Panc1 (cell line): ENCODE measurements at regions not wholly inside any gene's neighbourhood (a gene's known extent, or its start where the extent isn't known, plus 50 kb on each side); places are given as distances from the start of the nearest gene placed in this dataset.

Experiments
- ATAC-seq: fragments of 200-7000 bp; cut with Tn5 transposase; 2 replicates; pipeline ENCODE4 v1.9.1; 2020; ENCODE audit warnings: mild to moderate bottlenecking, moderate library complexity
- BruUV-seq: library from RNA; stranded (reverse); fragments of 400-500 nt; replicated peaks from 2 replicates; lab custom pipeline; 2021; lab: Mats Ljungman, UMichigan
- CTCF ChIA-PET: fragments of 300-600 bp; sonication (Branson Sonifier 250); formaldehyde crosslinking; loops from one replicate; lab custom pipeline; 2022; ENCODE audit warnings: antibody characterized with exemption; lab: Charles Lee
- POLR2A ChIA-PET: fragments of 300-600 bp; sonication (Branson Sonifier 250); formaldehyde crosslinking; loops from one replicate; lab custom pipeline; 2022; ENCODE audit warnings: antibody characterized with exemption; lab: Charles Lee
- DNase-seq: peaks from one replicate; pipeline ENCODE4 v3.0.0-alpha.2; 2010; ENCODE audit warnings: low read depth, low spot score
- H3K27ac ChIP-seq: 2 replicates; pipeline ENCODE4 v1.5.1; 2011; ENCODE audit warnings: mild to moderate bottlenecking, low read length, inconsistent platforms
- H3K27me3 ChIP-seq: fragments of 200-500 bp; sonication (Bioruptor generic); 2 replicates; pipeline ENCODE4 v1.6.0; 2014; ENCODE audit warnings: low read length, inconsistent platforms; ENCODE audit not compliant: control insufficient read depth, insufficient read depth
- H3K36me3 ChIP-seq: fragments of 200-500 bp; sonication (Bioruptor generic); 2 replicates; pipeline ENCODE4 v1.5.1; 2014; ENCODE audit warnings: inconsistent platforms, mild to moderate bottlenecking, low read length, moderate library complexity; ENCODE audit not compliant: control insufficient read depth, insufficient read depth
- H3K4me1 ChIP-seq: 2 replicates; pipeline ENCODE4 v1.5.1; 2011; ENCODE audit warnings: inconsistent platforms, mild to moderate bottlenecking, low read length, moderate library complexity; ENCODE audit not compliant: control insufficient read depth, insufficient read depth
- H3K4me3 ChIP-seq, 2 experiments: 2 replicates each; pipeline ENCODE4 v1.5.1; 2011 to 2012; ENCODE audit warnings: low read depth in 2 of 2, low read length in 2 of 2, mild to moderate bottlenecking in 2 of 2, inconsistent platforms in 1 of 2, moderate library complexity in 1 of 2
- H3K9me3 ChIP-seq: fragments of 200-500 bp; sonication (Bioruptor generic); 2 replicates; pipeline ENCODE4 v1.5.1; 2014; ENCODE audit warnings: low read depth, mild to moderate bottlenecking, inconsistent platforms, low read length, moderate library complexity; ENCODE audit not compliant: control insufficient read depth, insufficient read depth
- CTCF ChIP-seq: fragments of 450-650 bp; IDR thresholded peaks from 2 replicates; pipeline ENCODE4 v1.5.1; 2017; ENCODE audit warnings: mild to moderate bottlenecking
- POLR2AphosphoS5 ChIP-seq: IDR thresholded peaks from 2 replicates; pipeline ENCODE4 v1.6.1; 2012; ENCODE audit warnings: mild to moderate bottlenecking, low read depth, low read length, moderate library complexity
- REST ChIP-seq, 2 experiments: IDR thresholded peaks; 2 replicates each; pipeline ENCODE4 v1.6.1; 2011 to 2012; ENCODE audit warnings: low read depth in 2 of 2, control low read depth in 1 of 2, low read length in 1 of 2, mild to moderate bottlenecking in 1 of 2, moderate library complexity in 1 of 2; ENCODE audit not compliant: insufficient read depth in 1 of 2
- SIN3A ChIP-seq: IDR thresholded peaks from 2 replicates; pipeline ENCODE4 v1.6.1; 2012; ENCODE audit warnings: low read depth, mild to moderate bottlenecking, low read length, moderate library complexity, borderline replicate concordance; ENCODE audit not compliant: insufficient read depth
- TCF7L2 ChIP-seq: IDR thresholded peaks from 2 replicates; pipeline ENCODE4 v1.6.1; 2011; ENCODE audit warnings: mild to moderate bottlenecking, low read depth, low read length, inconsistent platforms
- in situ Hi-C: cut with HindIII; loops from 2 replicates; pipeline ENCODE4 v1.10.0; 2016; ENCODE audit warnings: low sequenced_read_pairs, low pct_unique_long_range_greater_than_20kb
- intact Hi-C: fragments of 100-400 bp; cut with micrococcal nuclease; formaldehyde crosslinking; loops from one replicate; pipeline ENCODE4 v1.10.0; 2022; ENCODE audit not compliant: unreplicated experiment

GRCh38 chr2:16128746-16129610 lies 188.6 kb downstream of the MYCN start:
- in situ Hi-C loops (no loop called here), intact Hi-C loops (no loop called here)
- Histone ChIP-seq H3K4me1 (no peaks in the 10 kb centered on the region), H3K27ac (no peak overlapping the region), H3K36me3 (no peaks in the 10 kb centered on the region), H3K27me3 (no peaks in the 10 kb centered on the region), H3K4me3 (no peak overlapping the region), H3K9me3 (no peaks in the 10 kb centered on the region)
- no TSS peak for BruUV-seq
- CTCF ChIA-PET: no interaction called here
- ATAC-seq (no peak), DNase-seq (no peak)
- TF ChIP-seq REST (IDR thresholded peaks at IDR 0.05; ENCODE audit: insufficient read depth in 1 of 2, low read depth in 2 of 2, low read length in 1 of 2) (no peak), SIN3A (no peak), POLR2AphosphoS5 (no peak), TCF7L2 (no peak), CTCF (no peak)
- POLR2A ChIA-PET: no interaction called here

DNA sequence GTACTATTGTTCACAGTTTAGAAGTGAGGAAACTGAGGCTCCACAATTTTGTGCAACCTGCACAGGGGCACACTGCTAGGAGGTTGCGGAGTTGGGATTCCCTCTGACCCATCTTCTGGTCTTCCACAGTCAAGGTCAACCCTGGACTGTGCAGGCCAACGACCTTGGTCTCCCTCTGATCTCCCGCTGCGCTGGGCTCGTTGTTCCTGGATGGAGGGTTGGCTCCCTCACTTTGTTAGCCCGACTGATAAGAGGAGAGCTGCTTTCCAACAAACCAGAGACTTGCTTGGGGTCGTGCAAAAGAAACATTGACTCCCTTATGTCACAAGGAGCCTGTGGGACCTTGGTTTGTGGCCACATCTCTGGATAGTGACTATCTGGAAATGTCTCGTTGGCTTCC lies 187.6 kb downstream of the MYCN start:
- Histone ChIP-seq H3K9me3 (no peaks in the 10 kb centered on the region), H3K4me1 (no peaks in the 10 kb centered on the region), H3K27me3 (no peaks in the 10 kb centered on the region), H3K36me3 (no peaks in the 10 kb centered on the region), H3K27ac (no peak overlapping the region), H3K4me3 (no peak overlapping the region)
- in situ Hi-C loops: no loop called here
- CTCF ChIA-PET: no interaction called here
- POLR2A ChIA-PET: no interaction called here
- no TSS peak for BruUV-seq
- no peak for ATAC-seq
- TF ChIP-seq REST (IDR thresholded peaks at IDR 0.05; ENCODE audit: insufficient read depth in 1 of 2, low read depth in 2 of 2, low read length in 1 of 2): no peak
- TF ChIP-seq POLR2AphosphoS5: no peak
- no peak for TF ChIP-seq SIN3A
- no peak for TF ChIP-seq TCF7L2
- no peak for TF ChIP-seq CTCF
- no peak for DNase-seq
- intact Hi-C loops: no loop called here
